OCI-LY1 (cell line): ENCODE measurements at regions not wholly inside any gene's neighbourhood (a gene's known extent, or its start where the extent isn't known, plus 50 kb on each side); places are given as distances from the start of the nearest gene placed in this dataset.

Experiments used
- EZH2 ChIP-seq: fragments of 200-600 bp; sonication (generic), shearing (Covaris generic); IDR thresholded peaks from 2 replicates; pipeline ENCODE4 v1.8.0; 2017; ENCODE audit warnings: borderline replicate concordance, mixed run types, mild to moderate bottlenecking, antibody characterized with exemption, low read length, moderate library complexity, mixed read lengths
- TF ChIP-seq, protein P1 (sequence below): fragments of 200-600 bp; sonication (generic), shearing (Covaris generic); IDR thresholded peaks from 2 replicates; pipeline ENCODE4 v1.5.1; 2017; ENCODE audit warnings: mild to moderate bottlenecking, antibody characterized with exemption, low read length, moderate library complexity, mixed read lengths

DNA sequence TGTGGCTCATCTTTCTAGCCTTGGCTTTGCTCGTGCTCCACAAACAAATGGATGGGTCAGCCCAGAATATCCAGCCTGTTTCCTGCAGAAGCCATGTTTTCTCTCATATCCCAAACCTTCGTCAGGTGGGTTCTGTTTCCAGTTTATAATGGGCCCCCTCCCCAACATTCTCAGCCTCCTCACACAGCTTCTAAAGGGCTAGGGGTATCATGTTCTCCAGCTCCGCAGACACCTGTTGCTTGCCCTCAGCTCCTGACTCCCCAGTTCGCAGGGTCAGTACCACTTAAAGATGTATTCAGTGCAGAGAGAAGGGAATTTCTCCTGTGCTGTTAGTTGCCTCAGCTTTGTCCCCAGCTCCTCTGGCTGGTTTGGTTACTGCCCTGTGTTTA is 447.3 kb upstream of the JARID2 start:
- TF ChIP-seq, protein P1, sequence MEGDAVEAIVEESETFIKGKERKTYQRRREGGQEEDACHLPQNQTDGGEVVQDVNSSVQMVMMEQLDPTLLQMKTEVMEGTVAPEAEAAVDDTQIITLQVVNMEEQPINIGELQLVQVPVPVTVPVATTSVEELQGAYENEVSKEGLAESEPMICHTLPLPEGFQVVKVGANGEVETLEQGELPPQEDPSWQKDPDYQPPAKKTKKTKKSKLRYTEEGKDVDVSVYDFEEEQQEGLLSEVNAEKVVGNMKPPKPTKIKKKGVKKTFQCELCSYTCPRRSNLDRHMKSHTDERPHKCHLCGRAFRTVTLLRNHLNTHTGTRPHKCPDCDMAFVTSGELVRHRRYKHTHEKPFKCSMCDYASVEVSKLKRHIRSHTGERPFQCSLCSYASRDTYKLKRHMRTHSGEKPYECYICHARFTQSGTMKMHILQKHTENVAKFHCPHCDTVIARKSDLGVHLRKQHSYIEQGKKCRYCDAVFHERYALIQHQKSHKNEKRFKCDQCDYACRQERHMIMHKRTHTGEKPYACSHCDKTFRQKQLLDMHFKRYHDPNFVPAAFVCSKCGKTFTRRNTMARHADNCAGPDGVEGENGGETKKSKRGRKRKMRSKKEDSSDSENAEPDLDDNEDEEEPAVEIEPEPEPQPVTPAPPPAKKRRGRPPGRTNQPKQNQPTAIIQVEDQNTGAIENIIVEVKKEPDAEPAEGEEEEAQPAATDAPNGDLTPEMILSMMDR, result no peak
- no peak for TF ChIP-seq EZH2
